NCI-H69 (cell line): ENCODE measurements at regions not wholly inside any gene's neighbourhood (a gene's known extent, or its start where the extent isn't known, plus 50 kb on each side); places are given as distances from the start of the nearest gene placed in this dataset.

Source experiments
- DNase-seq: peaks from one replicate; lab custom pipeline; 2025; lab: John Stamatoyannopoulos, UW

DNA sequence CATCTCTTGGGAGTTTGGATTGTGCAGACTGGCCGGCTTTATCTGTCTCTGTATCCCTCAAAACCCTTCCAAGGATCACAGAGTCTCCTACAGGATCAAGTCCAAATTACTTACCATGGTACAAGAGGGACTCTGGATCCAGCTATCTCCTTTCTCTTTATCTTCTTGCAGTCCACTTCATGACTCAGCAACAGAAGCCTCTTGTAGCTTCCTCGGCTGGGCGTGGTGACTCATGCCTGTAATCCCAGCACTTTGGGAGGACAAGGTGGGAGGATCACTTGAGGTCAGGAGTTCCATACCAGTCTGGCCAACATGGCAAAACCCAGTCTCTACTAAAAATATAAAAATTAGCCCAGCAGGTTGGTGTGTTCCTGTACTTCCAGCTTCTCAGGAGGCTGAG, 189.7 kb downstream of the BCAT1 start:
- DNase-seq, result no peak

DNA sequence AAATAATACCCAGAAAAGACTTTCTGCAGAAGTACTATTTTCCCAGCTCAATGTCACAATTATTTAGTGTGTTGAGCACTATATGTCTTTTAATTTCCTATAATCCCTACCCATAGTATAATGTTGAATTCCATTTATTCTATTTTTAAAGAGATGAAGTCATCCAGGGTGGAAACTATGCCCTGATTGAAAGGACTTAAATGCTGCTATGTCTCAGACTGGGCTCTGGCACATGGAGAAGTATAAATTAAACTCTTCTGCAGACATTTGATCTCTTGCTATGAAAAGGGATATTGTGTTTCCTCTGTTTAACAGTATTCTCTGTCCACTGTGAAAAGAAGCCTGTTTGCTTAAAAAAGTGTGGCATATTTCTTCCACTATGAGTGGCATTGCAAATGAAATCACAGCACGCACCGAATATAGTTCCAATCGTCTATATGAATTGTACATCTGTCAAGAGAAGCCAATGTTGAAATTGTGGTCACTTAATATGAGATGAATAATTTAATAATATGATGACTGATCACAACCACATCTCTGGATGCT, 192.3 kb downstream of the BCAT1 start:
- no peak for DNase-seq

DNA sequence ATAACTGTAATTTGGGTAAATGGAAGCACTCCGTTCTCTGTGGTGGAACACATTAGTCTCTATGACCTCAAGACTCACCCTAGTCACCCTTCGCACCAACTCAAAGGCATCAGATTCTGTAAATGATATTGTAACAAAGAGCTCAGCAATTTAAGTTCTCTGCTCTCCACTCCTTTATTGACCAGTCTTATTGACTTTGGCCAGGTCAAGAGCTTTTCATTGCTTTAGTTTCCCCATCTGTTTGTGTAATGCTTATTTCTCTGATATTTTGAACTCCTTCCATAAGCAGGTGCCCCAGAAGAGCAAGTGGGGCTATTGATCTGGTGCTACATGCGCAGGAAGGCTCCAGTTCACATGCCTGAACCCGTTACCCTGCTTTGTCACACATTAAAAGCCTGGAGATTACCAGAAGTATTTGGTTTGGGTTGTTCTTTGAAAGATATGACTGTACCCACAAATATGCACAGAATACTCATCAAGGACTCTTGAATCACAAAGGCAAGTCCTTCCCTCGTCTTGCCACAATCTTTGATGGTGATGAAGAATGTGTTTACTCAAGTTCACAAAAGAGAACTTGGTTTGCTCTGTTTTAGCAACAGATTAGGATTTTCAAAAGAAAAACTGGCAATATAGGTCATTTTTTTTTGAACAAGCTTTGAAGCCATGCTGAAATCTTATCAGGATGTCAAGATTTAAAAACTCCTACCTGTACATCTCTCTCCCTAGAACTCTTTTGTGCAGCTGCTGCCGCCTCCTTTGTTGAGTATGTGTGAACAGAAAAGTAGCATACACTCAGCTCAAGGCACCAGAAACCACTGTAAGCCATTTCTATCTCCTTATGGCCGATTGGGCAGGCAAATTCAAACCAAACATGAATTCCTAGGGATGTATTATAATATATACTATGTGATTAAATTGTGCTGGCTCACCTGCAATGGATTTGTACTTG, 193.9 kb downstream of the BCAT1 start:
- DNase-seq, result no peak

DNA sequence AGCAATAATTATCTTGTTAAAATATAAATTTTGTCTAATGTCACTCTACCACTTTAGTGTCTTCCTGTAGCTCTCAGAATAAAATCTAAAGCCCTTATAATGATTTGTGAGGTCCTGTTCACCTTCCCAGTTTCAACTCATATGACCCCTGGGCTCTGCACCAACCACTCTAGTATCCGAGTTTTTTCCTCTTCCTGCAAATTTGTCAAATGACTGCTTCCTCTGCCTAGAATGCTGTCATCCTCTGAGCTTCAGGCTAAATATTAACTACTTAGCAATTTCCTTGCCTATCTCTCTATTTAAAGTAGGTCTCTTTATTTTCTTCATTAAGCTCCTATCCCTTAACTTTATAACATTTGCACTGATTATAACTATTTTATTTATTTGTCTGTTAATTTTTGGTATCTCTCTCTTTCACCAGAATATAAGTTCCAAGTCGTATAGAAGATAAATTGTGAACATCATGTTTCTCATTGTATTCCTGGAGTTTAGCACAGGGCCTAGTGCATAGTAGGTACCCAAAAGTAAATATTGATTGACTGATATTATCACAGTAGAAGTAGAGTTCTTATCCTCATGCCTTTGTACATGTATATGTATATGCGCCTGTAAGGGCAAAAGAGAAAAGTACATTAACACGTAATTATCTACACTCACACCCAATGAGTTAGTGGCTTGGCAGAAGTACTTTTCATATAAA, 196.0 kb downstream of the BCAT1 start:
- DNase-seq, result no peak

DNA sequence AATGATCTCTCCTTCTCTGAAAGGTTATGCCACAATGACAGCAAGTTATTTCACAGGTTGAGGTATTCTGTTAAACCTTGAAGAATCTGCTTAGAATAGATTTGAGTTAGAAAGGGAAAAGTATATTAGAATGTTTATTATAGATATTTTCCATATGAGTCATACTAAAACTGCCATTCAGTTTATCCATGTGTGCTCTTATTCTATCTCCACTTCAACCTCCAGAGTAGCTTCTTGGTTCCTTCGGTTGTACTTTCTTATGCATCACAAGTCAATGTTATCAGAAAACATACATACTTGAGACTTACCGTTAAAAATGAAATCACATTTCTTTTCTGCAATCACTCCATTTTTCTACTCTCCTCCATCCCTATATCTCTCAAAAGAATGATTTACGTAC, 197.7 kb downstream of the BCAT1 start:
- DNase-seq, result no peak

DNA sequence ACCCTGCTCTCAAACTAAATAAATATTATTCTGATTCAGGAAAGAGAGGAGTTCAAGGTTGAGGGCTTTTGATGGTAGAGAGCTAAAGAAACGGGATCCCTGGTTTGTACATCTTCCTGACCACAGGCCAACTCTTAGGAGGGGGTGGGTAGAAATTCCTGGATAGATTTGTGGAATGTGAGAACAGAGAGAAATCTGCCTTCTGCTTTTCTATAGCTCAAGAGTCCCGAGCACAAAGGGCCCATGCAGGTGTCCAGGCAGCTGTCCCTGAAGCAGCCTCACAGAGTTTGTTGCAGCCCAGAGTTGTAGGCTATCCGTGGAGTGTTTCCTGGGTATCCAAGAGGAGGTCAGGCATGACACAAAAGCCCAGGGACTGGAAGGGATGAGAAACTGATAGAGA, 198.6 kb downstream of the BCAT1 start:
- DNase-seq, result no peak

DNA sequence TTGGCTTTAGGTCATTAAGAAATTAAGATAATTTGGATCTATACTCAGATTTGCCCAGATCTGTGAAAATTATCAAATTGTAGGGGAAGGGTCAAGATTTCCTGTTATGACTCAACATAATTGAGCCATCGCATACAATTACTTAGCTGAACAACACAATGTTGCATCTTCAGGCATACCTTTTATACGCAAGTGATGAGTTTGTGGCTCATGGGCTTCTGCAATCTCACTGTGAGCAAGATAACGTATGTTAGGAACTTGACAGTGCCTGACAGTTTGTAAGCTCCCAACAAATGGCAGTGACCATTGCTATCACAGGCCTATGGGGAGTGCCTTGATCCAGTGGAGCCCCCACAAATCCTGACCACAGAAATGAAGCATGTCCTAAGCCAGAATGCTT, 199.7 kb downstream of the BCAT1 start:
- no peak for DNase-seq

DNA sequence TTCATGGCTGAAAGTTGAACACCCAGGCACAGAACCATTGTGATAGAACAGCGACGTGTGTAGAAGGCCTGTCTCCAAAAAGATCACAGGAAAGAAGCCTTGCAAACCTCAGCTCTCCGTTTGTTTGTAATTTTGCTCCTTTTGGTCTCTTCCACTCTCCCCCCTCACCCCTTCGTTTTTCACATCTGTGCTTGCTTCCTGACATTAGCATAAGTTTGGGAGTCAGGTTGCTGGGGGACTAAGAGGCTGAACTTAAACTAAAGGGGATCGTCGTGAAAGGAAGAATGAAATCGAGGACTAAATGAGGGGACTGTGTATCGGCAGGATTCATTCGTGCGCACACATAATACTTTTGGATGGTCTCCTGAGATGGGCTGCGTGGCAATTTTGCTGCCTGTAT, 200.6 kb downstream of the BCAT1 start:
- DNase-seq, result no peak

DNA sequence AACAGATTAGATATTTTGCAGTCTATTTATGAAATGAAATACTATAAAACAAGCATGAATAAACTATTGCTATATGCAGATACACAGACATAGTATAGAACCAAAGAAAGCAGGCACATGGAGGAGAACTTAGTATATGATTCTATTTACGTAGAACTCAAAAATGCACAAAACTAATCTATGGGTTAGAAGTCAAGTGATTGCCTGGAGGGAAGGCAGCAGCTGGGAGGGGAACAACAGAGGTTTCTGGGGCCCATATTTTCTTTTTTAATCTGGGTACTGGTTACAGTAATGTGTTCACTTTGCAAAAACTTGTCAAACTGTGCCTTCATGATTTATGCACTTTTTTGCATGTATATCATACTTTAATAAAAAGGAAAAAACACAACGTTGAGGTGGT, 202.0 kb downstream of the BCAT1 start:
- no peak for DNase-seq

DNA sequence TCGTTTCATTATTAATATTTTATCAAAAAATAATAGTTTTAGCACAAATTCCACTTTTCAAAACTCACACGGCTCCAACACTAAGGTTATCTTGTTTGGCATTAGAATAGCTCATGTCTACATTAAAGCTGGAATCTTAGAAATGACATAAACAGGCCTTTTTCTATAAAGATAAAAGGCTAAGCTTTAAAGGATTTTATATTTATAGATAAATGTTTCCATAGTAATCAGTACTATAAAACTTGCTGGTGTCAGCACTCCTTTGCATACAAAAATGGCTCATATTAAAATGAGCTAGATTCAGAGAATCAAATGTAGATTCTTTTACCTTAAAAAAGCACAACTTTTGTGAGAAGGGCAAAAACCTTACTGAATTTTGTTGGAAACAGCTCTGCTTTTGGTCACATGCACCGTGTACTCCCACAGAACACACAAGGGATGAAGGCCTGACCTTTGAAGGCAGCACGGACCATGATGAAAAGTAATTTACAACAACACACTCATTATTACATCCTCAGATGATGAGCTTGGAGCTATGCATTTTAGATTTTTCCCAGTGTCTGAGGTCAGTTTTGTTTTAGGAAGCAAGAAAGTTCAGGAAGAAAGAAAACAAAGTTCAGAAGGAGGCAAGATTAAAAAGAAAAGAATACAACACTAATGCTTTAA, 202.8 kb downstream of the BCAT1 start:
- DNase-seq, result no peak

DNA sequence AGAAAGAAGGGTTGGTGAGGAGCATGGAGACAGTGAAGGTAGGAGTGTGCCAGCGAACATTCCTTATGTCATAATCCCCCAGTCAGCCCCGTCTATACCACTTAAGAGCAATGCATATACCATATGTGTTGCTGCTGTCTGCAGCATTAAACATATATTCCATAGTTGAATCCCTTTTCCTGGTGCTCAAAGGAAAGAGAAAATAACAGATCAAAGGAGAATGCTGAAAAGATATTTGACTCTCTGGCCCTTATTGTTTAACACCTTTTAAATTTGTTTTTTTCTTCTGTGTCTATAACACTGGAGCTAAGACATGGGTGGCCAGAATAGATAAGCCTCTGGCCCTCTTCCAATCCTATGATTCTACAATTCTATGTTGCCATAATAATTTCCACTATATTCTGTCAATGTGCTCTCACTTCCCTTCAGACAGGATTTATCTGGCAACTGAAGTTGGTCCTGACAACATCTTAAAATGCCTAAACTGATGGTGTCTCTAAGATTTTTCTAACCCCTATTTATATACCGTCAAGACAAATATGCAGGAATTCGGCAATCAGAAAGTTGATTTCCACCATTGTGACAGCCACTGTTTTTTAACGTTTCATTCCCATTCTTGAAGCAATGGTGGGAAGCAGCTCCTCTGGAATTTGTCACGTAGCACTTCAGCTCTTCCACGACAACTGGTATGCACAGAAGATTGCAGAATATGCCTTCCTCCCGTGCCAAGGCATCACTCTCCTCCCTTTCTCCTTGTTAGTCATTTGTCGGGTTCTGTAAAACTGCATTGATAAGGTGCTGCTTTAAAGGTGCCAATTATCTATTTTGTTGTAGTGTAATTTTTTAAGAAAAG, 204.7 kb downstream of the BCAT1 start:
- no peak for DNase-seq

DNA sequence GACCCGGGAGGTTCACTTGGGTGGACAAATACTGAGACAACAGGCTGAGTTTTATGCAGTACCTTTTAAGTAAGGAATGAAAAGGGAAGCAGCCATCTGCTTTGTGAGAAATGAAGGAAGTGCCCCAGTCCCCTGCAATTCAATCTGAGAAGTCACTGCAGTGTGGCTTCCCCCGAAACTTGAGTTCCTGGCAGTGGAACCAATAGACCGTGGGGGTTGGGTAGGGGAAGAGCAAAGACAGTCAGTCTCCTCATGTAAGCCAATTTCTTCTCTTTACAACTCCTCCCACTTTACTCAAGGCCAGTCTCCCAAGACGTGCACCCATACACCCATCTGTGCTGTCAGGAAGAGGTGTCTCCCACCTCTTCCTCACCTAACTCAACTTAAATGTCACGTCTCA, 206.5 kb downstream of the BCAT1 start:
- no peak for DNase-seq

DNA sequence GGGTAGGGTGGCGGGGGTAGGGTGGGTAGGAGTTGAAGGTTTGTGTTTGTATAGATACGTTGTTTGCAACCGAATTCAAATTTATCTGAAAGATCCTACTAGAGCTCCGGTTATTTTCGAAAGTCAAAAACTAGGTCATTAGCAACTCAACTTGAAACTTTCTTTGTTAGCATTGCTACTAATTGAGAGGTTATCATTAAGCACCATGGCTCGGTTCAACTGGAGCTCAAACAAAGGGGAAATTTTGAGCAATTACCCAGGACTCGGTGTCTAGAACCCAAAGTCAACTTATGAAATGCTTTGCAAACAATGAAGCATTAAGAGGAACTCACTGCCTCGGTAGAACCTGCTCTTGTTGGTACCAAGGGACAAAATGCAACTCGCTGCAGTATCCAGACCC, 207.7 kb downstream of the BCAT1 start:
- no peak for DNase-seq

DNA sequence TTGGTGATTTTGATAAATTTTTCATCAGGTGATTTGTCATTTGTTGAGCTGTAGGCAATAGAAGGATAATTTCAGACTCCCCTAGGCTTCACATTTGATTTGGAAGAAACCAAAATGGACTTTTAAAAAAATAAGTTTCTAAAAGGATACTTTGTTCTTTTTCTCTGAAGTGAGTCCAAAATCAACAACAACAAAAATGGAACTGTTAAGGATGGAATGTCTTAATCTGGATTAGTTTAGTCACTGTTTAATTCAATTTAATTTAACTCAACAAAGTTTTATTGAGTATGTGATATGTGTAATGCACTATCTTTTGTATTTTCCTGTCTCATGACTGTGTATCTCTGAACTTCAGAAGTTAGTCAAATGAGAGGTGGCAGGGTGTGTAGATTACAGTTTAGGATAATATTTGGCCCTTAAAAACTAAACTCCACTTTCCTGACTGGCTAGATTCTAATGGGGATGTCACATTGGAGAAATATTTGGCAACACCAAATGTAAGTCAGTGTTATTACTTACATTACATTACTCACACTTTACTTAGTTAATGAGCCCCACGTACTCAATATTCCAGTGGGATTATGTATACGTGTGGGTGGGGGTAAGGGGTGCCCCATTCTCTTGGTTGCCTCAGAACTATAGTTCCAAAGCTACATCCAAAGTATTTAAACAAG, 209.7 kb downstream of the BCAT1 start:
- DNase-seq, result no peak

DNA sequence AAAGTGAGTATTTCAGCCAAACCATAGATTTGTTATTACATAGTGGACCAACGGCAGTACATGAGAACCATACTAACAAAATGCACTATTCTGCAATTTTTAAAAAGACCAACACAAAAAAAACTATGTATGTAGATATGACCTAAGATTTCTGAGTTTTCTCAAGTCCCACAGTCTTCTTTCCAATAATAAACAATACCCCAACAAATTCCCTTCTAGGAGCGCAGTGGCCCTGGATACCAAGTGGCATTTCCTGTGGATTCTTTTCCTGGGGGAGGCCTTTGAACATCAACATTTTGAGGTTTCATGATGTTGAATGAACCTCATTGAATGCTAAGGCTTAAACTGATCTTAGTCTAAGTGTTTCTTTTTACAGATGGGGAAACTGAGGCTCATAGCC, 210.5 kb downstream of the BCAT1 start:
- no peak for DNase-seq

DNA sequence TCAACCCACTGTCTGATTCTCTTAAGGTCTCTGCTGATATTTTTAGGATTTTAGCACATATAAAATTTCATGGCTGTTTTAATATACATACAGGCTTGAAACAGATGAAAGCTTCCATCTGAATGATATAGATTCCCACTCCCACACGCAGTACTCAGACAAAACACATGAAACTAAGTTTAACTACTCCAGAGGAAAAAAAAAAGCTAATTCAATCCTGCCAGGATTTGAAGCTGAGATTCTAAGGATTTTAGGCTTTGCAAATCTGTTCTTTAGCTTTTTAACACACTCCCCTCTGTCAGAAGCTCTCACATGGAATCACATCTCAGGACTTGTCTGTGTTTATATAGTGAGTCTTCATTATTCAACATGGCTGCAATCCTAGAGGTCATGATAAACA, 217.3 kb downstream of the BCAT1 start:
- no peak for DNase-seq

DNA sequence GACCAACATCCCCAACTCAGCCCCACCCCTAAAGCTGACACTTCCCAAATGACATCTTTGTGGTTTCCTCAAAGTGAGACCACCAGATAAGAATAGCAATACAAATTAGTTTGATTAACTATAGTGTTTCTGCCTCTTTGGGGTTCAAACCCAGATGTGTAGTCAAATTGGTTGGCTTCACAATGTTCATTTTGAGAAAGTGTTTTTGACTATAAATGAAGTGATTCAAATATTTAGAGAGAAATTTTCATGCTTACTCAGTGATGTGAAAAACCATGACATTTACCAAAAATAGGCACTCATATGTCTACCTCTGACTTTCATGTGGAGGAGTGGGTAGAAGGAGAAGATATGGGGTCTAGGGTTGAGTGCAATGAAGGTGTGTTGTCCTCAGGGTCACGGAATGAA, 218.4 kb downstream of the BCAT1 start:
- no peak for DNase-seq

DNA sequence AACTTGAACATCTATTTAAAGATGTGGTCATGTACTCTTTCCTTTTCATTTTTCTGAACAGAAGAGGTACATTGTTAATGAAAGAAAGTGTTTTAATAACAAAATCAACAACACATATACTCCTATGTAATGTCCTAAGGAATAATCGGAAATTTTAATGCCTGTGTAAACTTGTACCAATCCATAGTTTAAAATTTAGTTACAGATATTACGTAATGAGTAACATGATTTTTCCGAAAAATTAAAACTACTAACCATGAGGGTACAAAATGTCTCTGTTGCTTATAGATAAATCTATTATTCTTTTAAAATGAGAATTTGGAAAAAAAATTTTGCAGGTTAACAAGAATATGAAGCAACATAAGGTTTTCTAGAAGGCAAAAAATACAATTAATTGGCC, 220.1 kb downstream of the BCAT1 start:
- DNase-seq, result no peak

DNA sequence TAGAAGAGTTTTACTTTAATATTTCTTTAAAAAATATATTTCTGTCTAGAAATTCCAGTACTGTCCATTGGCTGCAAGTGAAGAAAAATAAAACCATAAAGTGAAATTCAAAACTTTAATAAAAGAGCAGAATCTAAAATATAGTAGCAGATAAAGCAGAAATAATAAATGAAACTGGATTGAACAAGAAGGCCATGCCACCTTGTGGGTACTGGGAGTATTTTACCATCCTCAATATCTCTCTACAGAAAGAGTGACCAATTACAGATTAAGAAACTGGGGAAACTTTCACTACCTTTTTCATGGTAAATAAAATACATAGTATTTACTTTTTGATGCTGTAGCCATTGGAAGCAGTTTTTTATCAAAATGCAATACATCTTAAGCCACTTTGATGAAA, 220.5 kb downstream of the BCAT1 start:
- DNase-seq, result peak; percentile 39

DNA sequence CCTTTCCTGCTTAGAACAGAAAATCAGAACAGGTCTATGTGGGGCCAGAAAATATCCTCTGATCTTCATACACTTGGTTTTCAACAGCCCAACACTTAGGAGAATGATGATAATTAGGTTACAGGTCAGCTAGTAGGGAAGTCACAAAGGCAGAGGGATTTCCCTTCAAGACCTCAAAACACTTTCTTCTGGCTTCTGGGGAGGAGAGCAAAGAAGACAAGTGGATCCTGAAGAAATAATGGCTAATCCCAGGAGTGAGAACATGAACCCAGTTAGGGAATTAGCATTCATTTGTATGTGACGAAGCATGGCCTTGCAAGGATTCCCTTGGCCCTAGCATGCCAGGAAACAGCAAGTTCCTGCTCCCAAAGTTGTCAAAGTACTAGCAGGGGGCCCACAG, 223.3 kb downstream of the BCAT1 start:
- no peak for DNase-seq

DNA sequence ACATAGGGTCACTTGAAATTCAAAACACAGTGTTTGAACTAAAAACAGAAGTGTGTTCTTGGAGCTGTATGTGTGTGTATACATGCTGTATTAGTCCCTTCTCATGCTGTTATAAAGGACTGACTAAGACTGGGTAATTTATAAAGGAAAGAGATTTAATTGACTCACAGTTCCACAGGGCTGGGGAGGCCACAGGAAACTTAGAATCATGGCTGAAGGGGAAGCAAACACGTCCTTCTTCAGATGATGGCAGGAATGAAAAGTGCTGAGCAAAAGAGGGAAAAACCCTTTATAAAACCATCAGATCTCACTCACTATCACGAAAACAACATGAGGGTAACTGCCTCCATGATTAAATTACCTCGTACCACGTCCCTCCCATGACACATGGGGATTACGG, 224.1 kb downstream of the BCAT1 start:
- DNase-seq, result no peak
